Muscle layer of colon (tissue), 2 donors: ENCODE measurements at regions not wholly inside any gene's neighbourhood (a gene's known extent, or its start where the extent isn't known, plus 50 kb on each side); places are given as distances from the start of the nearest gene placed in this dataset.

Experiments used
- H3K27ac ChIP-seq: one replicate; pipeline ENCODE4 v1.7.0; 2013; ENCODE audit warnings: low read depth, mild to moderate bottlenecking, low read length, moderate library complexity
- H3K27me3 ChIP-seq, 2 donors: one replicate each; pipeline ENCODE4 v1.7.0; 2013; ENCODE audit warnings: low read length in 2 of 2, mild to moderate bottlenecking in 2 of 2; ENCODE audit not compliant: insufficient read depth in 2 of 2, control insufficient read depth in 1 of 2
- H3K36me3 ChIP-seq: one replicate; pipeline ENCODE4 v1.7.0; 2013; ENCODE audit warnings: mild to moderate bottlenecking, low read length; ENCODE audit not compliant: insufficient read depth
- H3K4me1 ChIP-seq: one replicate; pipeline ENCODE4 v1.7.0; 2013; ENCODE audit warnings: mild to moderate bottlenecking, low read length; ENCODE audit not compliant: insufficient read depth
- H3K4me3 ChIP-seq, 2 donors: one replicate each; pipeline ENCODE4 v1.7.0; 2013; ENCODE audit warnings: low read length in 2 of 2, low read depth in 1 of 2, mild to moderate bottlenecking in 1 of 2, moderate library complexity in 1 of 2
- H3K9ac ChIP-seq: one replicate; pipeline ENCODE4 v1.7.0; 2013; ENCODE audit warnings: low read length
- H3K9me3 ChIP-seq: one replicate; pipeline ENCODE4 v1.7.0; 2013; ENCODE audit warnings: mild to moderate bottlenecking, low read length
- donor health status: abdominal sarcoma.
- donor health status: Adenocarcinoma of cecum.

DNA sequence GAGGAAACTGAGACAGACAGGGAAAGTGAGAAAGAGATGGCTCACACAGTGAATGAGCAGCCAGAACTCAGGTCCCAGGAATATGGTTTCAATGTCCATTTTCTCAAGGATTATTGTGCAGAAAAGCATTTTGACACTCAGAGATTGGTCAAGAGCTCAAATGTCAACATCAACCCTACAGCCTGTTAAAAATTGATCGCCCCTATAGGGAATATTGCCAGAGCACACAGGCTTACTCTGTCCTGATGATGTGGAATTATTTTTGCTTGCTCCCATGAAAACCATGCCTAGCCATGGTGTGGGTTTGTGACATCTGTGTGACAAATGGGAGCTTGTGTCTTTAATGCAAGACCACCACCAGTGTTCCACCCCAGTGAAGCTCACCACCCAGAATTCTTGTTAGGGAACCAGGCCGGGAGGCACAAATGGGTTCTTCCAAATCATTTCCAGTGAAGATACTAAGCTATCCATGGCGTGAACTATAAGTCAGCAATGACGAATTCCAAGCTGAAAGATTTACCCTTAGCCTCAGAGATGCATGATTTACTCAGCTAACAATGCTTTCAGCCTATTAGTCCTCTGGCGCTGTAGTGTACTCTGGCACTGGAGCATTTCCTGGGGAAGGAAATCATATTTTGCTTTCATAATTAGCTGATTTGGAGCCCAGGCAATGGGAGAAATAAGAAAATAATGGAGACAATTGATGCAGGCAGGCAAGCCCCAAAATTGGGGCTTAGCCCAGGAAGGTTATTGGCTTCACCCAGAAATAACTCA lies 1188.2 kb upstream of the TMEM132C start:
- no peaks in the 10 kb centered on the region for H3K4me1 ChIP-seq
- no peaks in the 10 kb centered on the region for H3K27me3 ChIP-seq
- no peak overlapping the region for H3K27ac ChIP-seq
- no peak overlapping the region for H3K9ac ChIP-seq
- no peak overlapping the region for H3K4me3 ChIP-seq
- H3K36me3 ChIP-seq, result no peaks in the 10 kb centered on the region
- no peaks in the 10 kb centered on the region for H3K9me3 ChIP-seq

- H3K27ac ChIP-seq, result no peak overlapping the region
- H3K36me3 ChIP-seq, result no peaks in the 10 kb centered on the region
- no peak overlapping the region for H3K4me3 ChIP-seq
- no peaks in the 10 kb centered on the region for H3K27me3 ChIP-seq
- no peak overlapping the region for H3K9ac ChIP-seq
- no peaks in the 10 kb centered on the region for H3K9me3 ChIP-seq
- H3K4me1 ChIP-seq, result no peaks in the 10 kb centered on the region
These were observed 1187.3 kb upstream of the TMEM132C start for GRCh38 chr12:127079636-127080035.

- Histone ChIP-seq H3K4me1 (no peaks in the 10 kb centered on the region), H3K27ac (no peak overlapping the region), H3K9ac (no peak overlapping the region), H3K9me3 (no peaks in the 10 kb centered on the region), H3K4me3 (no peak overlapping the region), H3K27me3 (no peaks in the 10 kb centered on the region), H3K36me3 (no peaks in the 10 kb centered on the region)
These were observed 1185.9 kb upstream of the TMEM132C start for GRCh38 chr12:127081058-127081457.

DNA sequence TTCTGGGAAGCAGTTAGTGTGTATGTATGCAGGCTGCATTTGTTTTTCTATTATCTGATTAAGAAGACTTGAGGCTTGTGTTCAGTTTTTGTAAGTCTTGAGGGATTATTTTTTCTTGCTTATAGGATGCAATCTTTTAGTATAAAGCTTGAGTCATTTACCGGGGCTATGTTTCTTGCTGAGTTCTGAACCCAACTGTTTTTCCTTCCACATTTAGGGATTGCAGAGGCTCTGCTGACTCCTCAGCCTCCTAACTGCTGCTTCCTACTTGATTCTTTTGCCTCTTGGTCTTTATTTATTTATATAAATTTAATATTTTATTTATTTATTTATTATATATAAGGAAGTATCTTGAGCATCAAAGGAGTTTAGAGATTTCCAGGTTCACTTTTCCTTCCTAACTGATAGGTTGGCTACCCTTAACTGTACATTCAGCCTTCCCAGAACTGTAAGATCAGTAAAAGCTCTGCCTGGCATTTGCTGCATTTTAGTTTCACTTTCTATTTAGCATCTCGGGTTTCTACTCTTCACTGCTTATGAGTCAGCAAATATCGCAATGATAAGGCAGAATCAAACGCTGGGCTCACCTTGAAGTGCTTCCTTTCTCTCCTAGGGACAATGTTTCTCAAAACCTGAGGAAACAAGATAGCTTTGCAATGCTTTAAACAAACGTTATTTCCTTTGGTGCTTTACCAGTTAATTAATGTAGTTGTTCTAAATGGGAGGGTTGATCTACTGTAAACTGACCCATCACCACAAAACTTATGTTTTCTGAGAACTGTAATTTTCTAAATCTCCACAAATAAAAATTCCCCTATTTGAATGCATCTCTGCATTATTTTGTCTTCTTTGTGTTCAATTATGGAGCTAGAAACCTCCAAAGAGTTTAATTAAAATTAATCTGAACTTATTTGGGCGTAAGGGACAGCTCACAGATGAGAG lies 1183.7 kb upstream of the TMEM132C start:
- Histone ChIP-seq H3K27ac (no peak overlapping the region), H3K4me1 (no peaks in the 10 kb centered on the region), H3K4me3 (peak overlapping the region; percentile 34 to 61), H3K36me3 (no peaks in the 10 kb centered on the region), H3K9ac (peak overlapping the region; percentile 52), H3K27me3 (no peaks in the 10 kb centered on the region), H3K9me3 (no peaks in the 10 kb centered on the region)

GRCh38 chr12:127101076-127101475 lies 1165.9 kb upstream of the TMEM132C start:
- Histone ChIP-seq H3K27me3 (no peaks in the 10 kb centered on the region), H3K27ac (no peak overlapping the region), H3K4me3 (no peak overlapping the region), H3K4me1 (no peaks in the 10 kb centered on the region), H3K36me3 (no peaks in the 10 kb centered on the region), H3K9me3 (no peaks in the 10 kb centered on the region), H3K9ac (no peak overlapping the region)

DNA sequence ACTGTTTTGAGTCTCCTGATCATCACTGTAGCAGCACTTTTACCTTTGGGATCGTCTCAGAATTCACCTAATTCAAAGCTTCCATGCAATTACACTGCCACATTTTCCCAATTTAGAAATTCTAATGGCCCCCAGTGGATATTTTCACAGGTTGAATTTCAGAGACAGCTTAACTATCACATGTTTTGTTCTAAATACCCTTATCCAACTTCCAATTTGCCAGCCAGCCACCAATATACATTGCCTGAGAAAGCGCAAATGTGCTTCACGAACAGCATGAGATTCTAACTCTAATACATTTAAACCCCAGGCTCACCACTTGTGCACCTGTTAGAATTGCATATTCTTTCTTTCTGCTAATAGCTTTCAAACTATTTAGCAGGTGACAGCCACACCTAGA lies 1160.9 kb upstream of the TMEM132C start:
- Histone ChIP-seq H3K4me1 (no peaks in the 10 kb centered on the region), H3K27ac (no peak overlapping the region), H3K36me3 (no peaks in the 10 kb centered on the region), H3K9ac (no peak overlapping the region), H3K4me3 (no peak overlapping the region), H3K27me3 (no peaks in the 10 kb centered on the region), H3K9me3 (no peaks in the 10 kb centered on the region)

GRCh38 chr12:127106697-127107096 lies 1160.3 kb upstream of the TMEM132C start:
- H3K27ac ChIP-seq, result no peak overlapping the region
- H3K9ac ChIP-seq, result no peak overlapping the region
- H3K4me3 ChIP-seq, result no peak overlapping the region
- no peaks in the 10 kb centered on the region for H3K36me3 ChIP-seq
- H3K9me3 ChIP-seq, result no peaks in the 10 kb centered on the region
- H3K4me1 ChIP-seq, result no peaks in the 10 kb centered on the region
- no peaks in the 10 kb centered on the region for H3K27me3 ChIP-seq

GRCh38 chr12:127107744-127108143 lies 1159.2 kb upstream of the TMEM132C start:
- H3K27ac ChIP-seq, result no peak overlapping the region
- H3K9ac ChIP-seq, result no peak overlapping the region
- no peaks in the 10 kb centered on the region for H3K9me3 ChIP-seq
- H3K36me3 ChIP-seq, result no peaks in the 10 kb centered on the region
- no peaks in the 10 kb centered on the region for H3K4me1 ChIP-seq
- H3K4me3 ChIP-seq, result no peak overlapping the region
- no peaks in the 10 kb centered on the region for H3K27me3 ChIP-seq

- no peaks in the 10 kb centered on the region for H3K4me1 ChIP-seq
- no peak overlapping the region for H3K9ac ChIP-seq
- H3K27me3 ChIP-seq, result no peaks in the 10 kb centered on the region
- no peak overlapping the region for H3K4me3 ChIP-seq
- no peaks in the 10 kb centered on the region for H3K9me3 ChIP-seq
- no peak overlapping the region for H3K27ac ChIP-seq
- H3K36me3 ChIP-seq, result no peaks in the 10 kb centered on the region
These were observed 1158.4 kb upstream of the TMEM132C start for GRCh38 chr12:127108360-127109215.

DNA sequence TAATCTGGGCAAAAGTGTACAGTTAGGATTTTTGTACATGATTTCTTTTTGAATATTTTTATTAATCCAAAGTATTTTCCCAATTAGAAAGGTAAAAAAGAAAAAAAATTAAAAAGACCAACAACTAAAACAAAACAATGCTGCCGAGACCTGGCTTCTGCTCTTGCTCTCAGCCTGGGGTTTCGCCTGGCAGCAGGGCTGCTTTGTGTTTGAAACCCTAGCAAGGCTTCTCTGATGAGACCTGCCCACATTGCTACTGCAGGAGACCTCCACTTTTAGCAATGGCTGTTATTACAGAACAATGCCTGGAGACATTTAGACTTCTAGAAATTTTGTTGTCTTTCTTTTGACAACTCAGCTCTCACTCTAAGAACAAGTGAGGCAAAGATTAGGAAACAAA lies 1153.0 kb upstream of the TMEM132C start:
- Histone ChIP-seq H3K27me3 (no peaks in the 10 kb centered on the region), H3K9me3 (no peaks in the 10 kb centered on the region), H3K9ac (no peak overlapping the region), H3K4me3 (no peak overlapping the region), H3K4me1 (no peaks in the 10 kb centered on the region), H3K27ac (no peak overlapping the region), H3K36me3 (no peaks in the 10 kb centered on the region)

DNA sequence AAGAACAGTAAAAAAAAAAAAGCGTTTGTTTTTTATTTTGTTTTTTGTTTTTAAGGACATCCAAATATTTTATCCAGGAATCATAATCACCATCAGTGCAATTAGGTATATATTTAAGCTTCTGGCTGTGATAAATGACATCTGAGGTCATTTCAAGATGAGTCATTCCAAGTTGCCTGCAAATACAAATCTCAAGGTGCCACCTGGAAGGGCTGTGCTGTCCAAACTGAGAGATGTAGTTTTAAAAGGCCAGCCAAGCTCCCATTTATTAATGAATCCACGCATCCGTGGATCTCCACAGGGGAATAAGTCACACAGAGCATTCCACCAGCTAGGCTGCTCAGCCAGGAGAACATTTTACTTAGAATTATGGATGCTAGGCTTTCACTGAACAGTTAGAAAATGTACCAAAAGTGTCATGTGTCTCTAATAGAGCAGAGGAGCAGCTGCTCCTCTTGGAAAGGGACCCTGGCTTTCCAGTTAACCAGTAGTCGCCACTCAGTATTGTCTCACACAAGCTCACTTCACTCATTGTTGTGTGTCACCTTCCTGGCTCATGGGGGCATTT lies 1151.4 kb upstream of the TMEM132C start:
- no peak overlapping the region for H3K27ac ChIP-seq
- H3K9me3 ChIP-seq, result no peaks in the 10 kb centered on the region
- no peaks in the 10 kb centered on the region for H3K36me3 ChIP-seq

More for the DNA sequence above, 1151.4 kb upstream of the TMEM132C start:
- H3K4me3 ChIP-seq, result no peak overlapping the region
- H3K27me3 ChIP-seq, result no peaks in the 10 kb centered on the region
- H3K9ac ChIP-seq, result no peak overlapping the region
- no peaks in the 10 kb centered on the region for H3K4me1 ChIP-seq
